Activated effector memory CD4-positive, alpha-beta T cell treated with anti-CD3 and anti-CD28 coated beads, Interleukin-2, amount 50 U/mL, for 16 hours (primary cell): ENCODE measurements at regions not wholly inside any gene's neighbourhood (a gene's known extent, or its start where the extent isn't known, plus 50 kb on each side); places are given as distances from the start of the nearest gene placed in this dataset.

Experiments used
- DNase-seq: peaks from one replicate; pipeline ENCODE4 v3.0.0-alpha.2; 2020

- no peak for DNase-seq
Observed at GRCh38 chr2:198698230-198698629, 759.5 kb downstream of the SATB2 start.

GRCh38 chr2:198697794-198698193 lies 759.9 kb downstream of the SATB2 start:
- no peak for DNase-seq

DNA sequence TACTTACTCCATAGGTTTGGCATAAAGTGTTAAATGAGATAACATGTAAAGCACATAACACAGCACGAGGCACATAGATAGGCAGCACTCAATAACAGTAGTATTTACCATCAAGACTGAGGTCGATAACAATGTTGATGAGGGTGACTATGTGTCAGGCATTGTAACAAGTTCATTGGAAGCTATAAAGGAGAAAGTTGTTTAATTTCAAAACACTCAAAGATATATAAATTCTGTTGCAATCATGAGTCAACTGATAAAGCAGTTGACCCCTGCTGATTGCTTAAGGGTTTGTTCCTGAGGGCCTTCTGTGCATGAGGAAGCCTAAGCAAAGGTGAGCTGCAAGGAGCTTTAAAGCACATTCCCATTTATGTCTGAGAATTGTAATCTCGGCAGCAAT lies 760.5 kb downstream of the SATB2 start:
- DNase-seq, result no peak

- DNase-seq, result no peak
Observed at GRCh38 chr2:198695879-198696278, 761.9 kb downstream of the SATB2 start.

DNA sequence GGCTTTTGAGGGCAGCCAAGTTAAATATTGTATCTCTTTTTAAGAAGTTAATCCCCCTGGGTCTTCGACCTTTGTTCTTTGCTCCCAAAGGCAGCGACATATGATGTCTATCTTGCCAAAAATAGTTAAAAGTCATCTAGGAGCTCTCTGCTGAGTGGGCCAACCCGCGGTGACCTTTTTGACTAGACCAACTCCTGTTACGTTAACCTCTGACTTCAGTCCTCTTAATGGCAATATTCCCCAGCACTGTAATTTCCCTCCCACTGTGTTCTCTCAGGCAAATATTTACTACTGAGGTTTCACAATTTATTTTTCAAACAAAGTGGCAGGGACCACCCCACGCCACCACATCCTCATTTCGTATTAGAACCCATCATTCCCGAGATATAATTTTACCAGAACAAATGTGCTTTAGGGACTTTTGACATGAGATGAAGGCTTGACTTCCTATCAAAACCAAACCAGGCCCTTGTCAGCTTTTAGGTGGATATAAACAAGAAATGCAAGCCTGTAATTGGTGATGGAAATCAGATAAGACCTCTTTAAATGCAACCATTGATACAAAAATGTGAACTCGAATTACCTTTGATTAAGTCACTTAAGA lies 764.7 kb downstream of the SATB2 start:
- no peak for DNase-seq

DNA sequence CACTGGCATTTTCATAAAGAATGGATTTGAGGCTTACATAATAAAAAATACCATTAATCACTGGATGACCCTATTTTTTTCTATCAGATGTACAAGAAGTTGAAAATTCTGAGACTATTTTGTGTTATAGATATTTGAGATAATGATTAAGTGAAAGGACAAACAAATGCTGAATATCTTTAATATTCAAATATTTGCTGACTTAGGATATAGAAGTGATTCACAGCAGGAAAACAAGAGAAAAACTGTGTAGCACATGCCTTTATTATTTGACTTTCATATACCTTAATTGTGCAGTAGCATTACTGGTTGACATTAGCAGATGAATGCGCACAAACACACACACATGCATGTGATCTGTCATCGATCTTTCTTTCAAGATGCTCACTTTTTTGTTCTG lies 766.5 kb downstream of the SATB2 start:
- DNase-seq, result no peak

DNA sequence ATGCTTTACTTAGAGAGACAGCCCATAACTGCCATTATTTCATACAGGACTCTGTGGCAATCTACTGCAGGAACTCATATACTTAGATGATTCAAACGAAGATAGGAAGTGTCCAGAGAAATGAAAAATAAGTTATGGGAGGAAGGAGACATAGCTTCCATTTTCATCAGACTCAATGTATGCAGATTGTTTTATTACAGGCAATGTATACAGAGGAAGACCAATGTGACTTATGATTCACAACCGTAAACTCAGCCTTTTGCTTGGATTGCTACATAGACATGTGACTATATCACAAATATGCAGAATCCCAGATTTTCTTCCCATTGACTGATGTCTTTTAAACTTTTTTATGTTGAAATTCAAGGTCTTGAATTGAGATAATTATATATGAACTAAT lies 793.4 kb downstream of the SATB2 start:
- DNase-seq, result no peak

- DNase-seq, result no peak
Observed at GRCh38 chr2:198662905-198663304, 794.8 kb downstream of the SATB2 start.

GRCh38 chr2:198660501-198660900 lies 797.2 kb downstream of the SATB2 start:
- DNase-seq, result no peak

- no peak for DNase-seq
Observed at GRCh38 chr2:198659096-198659870, 798.5 kb downstream of the SATB2 start.

GRCh38 chr2:198657512-198658121 lies 800.1 kb downstream of the SATB2 start:
- no peak for DNase-seq

DNA sequence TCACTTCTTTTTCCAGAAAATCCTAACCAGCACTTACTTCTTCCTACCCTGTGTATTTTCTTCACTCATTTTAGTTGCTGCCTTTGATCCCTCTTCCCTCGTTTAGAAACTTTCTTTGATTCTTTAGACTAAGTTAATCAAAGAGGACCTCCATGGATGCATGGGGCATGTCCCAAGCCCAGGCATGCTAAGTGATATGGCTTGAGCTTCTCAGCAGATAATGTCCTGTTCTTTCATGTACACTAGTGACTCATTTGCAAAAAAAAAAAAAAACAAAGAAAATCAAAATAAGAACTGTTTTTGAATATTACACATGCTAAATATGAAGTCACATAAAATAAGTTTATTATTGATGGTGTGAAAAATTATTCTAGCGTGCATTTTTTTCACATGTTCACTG lies 800.9 kb downstream of the SATB2 start:
- no peak for DNase-seq

- no peak for DNase-seq
Observed at GRCh38 chr2:198654646-198655045, 803.1 kb downstream of the SATB2 start.

- no peak for DNase-seq
Observed at GRCh38 chr2:198653311-198653710, 804.4 kb downstream of the SATB2 start.

DNA sequence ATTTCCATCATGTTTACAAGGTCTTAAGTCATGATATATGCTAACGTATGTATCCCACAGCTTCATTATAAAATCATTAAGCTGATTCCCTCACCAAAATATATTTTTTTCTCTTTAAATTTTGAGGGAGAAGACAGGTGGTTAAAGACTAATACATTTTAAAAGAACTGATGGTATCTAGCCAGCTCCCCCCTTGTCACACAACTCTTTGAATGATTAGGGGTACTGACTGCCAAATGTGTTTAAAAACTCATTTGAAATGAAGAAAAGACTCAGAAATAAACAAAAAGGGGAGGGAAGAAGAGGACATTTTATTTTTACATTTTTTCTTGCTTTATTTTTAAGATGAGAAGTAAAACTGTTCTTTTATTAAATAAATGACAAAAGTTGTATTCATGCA lies 805.3 kb downstream of the SATB2 start:
- no peak for DNase-seq

DNA sequence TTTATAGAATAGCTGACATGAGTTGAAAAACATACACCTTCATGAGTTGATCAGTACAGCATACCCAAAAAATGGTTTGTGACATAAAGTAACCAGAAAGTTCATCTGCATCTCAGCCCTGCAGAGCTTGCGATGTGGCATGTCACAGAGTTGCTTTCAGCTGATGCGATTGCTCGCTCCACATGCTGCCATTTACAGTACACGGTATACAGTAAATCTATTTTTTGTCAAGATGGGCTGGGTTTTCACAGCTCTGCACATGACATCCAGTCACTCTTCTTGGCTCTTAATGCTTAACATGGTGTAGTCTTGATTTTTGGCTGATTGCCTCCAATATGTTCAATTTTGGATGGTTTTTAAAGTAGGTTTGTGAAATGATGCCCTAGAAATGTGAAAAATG lies 811.9 kb downstream of the SATB2 start:
- no peak for DNase-seq

DNA sequence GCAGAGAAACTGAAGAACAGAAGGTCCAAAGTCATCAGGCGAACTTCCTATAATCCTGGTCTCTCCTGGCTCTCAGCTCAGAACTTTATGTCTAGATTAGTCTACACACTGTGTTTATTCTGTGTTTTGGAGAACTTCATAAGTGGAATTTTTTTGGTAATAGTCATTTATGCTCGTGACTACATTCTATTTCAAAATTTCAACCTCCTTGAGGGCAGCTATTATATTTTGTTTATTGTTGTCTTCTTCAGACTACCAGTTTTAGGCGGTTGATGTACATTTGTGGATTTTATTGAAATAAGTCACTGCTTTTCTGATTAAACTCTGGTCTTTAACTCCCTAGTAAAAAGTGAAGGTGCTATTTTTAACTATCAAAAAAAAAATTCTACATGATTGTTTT lies 816.6 kb downstream of the SATB2 start:
- DNase-seq, result no peak

GRCh38 chr2:198640463-198640862 lies 817.3 kb downstream of the SATB2 start:
- no peak for DNase-seq

GRCh38 chr2:198639580-198639979 lies 818.2 kb downstream of the SATB2 start:
- DNase-seq, result no peak

DNA sequence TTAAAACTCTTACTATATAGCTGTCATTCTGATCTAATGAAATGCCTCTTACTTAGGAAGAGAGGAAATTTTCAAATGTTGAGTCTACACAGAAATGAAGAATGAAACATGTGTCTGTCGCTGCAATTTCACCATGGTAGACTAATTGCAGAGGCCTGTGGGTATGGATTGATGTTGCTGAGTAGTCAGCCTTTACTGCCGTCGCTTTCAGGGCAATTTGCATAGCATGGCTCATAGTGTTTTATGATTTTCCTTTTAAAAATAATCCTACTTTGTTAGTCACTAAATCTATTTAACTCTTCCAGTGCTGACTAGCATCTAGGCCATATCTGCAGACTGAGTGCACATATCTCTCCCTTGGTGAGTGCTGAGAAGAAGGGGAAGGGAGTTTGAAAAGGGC lies 819.2 kb downstream of the SATB2 start:
- no peak for DNase-seq

- no peak for DNase-seq
Observed at GRCh38 chr2:198630384-198630783, 826.0 kb downstream of the PLCL1 start.

- no peak for DNase-seq
Observed at GRCh38 chr2:198628596-198628995, 824.2 kb downstream of the PLCL1 start.

GRCh38 chr2:198622986-198623730 lies 818.8 kb downstream of the PLCL1 start:
- no peak for DNase-seq

- no peak for DNase-seq
Observed at GRCh38 chr2:198615972-198616371, 811.6 kb downstream of the PLCL1 start.
